Fibroblast of lung (primary cell): ENCODE measurements at regions not wholly inside any gene's neighbourhood (a gene's known extent, or its start where the extent isn't known, plus 50 kb on each side); places are given as distances from the start of the nearest gene placed in this dataset.

Experiments used
- EZH2 ChIP-seq: IDR thresholded peaks from 2 replicates; pipeline ENCODE4 v1.5.1; 2012; ENCODE audit warnings: low read length, control low read depth, mild to moderate bottlenecking; ENCODE audit errors: missing control alignments
- TF ChIP-seq, protein P1 (sequence below), 2 donors: IDR thresholded peaks in 1 of 2; conservative IDR thresholded peaks in 1 of 2; 1 replicate in 1 of 2; 2 replicates in 1 of 2; pipeline ENCODE4 v1.5.1; 2011 to 2012; ENCODE audit warnings: low read length in 2 of 2, control low read depth in 1 of 2, inconsistent platforms in 1 of 2, low read depth in 1 of 2, mild to moderate bottlenecking in 1 of 2

GRCh38 chr22:27146866-27147633 is 489.7 kb downstream of the MIAT start:
- TF ChIP-seq, protein P1, sequence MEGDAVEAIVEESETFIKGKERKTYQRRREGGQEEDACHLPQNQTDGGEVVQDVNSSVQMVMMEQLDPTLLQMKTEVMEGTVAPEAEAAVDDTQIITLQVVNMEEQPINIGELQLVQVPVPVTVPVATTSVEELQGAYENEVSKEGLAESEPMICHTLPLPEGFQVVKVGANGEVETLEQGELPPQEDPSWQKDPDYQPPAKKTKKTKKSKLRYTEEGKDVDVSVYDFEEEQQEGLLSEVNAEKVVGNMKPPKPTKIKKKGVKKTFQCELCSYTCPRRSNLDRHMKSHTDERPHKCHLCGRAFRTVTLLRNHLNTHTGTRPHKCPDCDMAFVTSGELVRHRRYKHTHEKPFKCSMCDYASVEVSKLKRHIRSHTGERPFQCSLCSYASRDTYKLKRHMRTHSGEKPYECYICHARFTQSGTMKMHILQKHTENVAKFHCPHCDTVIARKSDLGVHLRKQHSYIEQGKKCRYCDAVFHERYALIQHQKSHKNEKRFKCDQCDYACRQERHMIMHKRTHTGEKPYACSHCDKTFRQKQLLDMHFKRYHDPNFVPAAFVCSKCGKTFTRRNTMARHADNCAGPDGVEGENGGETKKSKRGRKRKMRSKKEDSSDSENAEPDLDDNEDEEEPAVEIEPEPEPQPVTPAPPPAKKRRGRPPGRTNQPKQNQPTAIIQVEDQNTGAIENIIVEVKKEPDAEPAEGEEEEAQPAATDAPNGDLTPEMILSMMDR (conservative IDR thresholded peaks at IDR 0.05 in 1 of 2, IDR thresholded peaks at IDR 0.05 in 1 of 2; ENCODE audit: low read depth in 1 of 2, low read length in 2 of 2): no peak
- no peak for TF ChIP-seq EZH2
